ENCODE measurements at regions not wholly inside any gene's neighbourhood (a gene's known extent, or its start where the extent isn't known, plus 50 kb on each side); places are given as distances from the start of the nearest gene placed in this dataset.

DNA sequence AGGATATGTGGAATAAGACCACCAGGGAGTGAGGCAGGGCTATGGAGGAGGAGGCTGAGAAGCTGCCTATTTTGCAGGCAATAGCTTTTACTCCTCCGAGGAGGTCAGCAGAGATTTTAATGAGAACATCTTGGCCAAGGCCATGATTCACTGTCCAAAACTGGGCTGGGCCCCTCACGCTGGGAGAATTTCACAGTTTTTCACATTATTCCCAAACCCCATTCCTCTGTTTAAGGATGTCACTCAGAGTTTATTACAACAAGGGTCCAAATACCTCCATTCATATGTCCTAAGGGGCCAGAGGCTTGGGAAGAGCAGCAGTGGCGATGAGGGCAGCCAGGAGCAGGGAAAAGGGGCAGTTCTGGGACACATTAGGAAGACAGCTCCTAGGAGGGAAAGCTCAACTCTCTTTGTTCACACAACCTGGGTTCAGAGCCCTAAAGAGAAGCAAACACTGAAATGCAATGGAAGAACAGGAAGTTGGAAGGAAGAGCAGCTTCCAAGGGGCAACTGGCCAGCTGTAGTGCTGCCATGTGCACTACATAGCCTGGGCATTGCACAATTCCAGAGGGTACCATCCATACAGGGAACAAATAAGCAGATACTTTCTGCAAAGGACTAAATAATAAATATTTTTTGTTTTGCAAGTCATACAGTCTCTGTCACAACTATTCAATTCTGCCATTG is 283.2 kb downstream of the NUAK1 start:
- TF ChIP-seq, protein P1, sequence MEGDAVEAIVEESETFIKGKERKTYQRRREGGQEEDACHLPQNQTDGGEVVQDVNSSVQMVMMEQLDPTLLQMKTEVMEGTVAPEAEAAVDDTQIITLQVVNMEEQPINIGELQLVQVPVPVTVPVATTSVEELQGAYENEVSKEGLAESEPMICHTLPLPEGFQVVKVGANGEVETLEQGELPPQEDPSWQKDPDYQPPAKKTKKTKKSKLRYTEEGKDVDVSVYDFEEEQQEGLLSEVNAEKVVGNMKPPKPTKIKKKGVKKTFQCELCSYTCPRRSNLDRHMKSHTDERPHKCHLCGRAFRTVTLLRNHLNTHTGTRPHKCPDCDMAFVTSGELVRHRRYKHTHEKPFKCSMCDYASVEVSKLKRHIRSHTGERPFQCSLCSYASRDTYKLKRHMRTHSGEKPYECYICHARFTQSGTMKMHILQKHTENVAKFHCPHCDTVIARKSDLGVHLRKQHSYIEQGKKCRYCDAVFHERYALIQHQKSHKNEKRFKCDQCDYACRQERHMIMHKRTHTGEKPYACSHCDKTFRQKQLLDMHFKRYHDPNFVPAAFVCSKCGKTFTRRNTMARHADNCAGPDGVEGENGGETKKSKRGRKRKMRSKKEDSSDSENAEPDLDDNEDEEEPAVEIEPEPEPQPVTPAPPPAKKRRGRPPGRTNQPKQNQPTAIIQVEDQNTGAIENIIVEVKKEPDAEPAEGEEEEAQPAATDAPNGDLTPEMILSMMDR (IDR thresholded peaks at IDR 0.05): no peak
- DNase-seq (ENCODE audit: low spot score) (no peak), ATAC-seq (ENCODE audit: low FRiP score) (no peak)

DNA sequence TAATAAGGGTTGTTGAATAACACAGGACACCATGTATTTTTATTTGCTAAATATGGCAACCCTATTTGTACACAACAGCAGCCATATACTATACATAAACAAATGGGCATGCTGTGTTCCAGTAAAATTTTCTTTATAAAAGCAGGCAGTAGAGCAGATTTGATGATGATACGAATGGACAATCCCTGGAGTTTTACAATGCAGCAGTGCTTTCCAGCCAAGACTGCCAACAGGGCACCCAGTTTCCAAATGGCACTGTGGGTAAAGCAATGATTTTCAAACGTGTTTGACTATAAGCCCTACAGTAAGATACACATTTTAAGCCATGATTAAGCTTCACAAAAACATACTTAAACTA is 282.7 kb downstream of the NUAK1 start:
- no peak for ATAC-seq (ENCODE audit: low FRiP score)
- DNase-seq (ENCODE audit: low spot score): no peak
- TF ChIP-seq, protein P1 (IDR thresholded peaks at IDR 0.05): no peak

DNA sequence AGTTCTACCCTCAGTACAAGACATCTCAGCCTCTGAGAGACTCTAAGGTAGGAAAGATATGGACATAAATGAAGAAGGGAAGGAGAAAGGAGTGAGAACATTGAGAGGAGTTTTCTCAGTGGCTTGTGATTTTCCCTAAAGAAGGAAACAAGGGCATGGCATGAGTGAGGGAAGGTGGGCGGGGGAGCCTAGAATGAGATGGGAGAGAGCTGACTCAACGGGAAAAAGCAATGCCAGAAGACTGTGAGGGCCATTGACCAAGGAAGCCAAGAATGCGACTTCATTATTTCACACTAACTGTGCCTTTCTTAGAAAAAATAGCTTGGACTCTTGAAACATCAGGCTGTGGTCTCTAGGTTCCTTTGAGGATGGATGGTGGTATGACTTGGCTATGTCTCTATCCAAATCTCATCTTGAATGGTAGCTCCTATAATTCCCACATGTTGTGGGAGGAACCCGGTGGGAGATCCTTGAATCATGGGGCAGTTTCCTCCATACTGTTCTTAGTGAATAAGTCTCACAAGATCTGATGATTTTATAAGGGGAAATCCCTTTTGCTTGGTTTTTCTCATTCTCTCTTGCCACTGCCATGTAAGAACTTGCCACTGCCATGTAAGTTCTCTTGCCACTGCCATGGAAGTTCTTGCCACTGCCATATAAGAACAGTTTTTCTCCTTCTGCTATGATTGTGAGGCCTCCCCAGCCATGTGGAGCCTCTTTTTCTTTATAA is 279.6 kb downstream of the NUAK1 start:
- DNase-seq (ENCODE audit: low spot score): no peak
- no peak for ATAC-seq (ENCODE audit: low FRiP score)
- TF ChIP-seq, protein P1 (IDR thresholded peaks at IDR 0.05): no peak

DNA sequence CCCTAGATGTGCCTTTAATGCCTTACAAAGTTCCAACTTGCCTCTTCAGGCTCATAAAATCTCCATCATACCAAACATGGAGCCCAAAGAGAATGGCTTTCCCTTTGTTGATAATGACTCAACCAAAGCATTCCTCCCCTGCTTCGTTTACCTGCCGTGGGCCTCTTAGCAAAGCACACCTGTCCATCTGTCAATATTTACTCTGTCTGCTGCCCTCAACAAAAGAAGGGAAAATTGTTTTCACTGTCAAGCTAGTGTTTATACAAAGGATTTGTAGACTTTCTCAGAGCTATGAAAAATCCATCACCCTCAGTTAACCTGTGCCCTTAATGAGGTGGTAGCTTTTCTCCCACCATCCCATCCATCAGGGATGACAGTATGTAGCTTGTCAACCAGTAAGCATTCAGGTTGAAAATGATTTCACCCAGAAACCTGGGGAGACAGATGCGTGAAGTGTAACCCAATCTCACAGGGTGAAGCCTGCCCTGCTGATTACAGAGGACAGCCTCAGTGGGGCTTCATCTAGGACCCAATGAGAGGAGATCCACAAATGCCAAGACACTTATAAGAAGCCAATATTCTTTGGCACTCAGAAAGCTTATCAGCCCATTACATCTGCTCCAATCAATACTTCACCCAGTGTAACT is 278.1 kb downstream of the NUAK1 start:
- ATAC-seq (ENCODE audit: low FRiP score) (no peak), DNase-seq (ENCODE audit: low spot score) (no peak)
- TF ChIP-seq, protein P1 (IDR thresholded peaks at IDR 0.05): no peak

DNA sequence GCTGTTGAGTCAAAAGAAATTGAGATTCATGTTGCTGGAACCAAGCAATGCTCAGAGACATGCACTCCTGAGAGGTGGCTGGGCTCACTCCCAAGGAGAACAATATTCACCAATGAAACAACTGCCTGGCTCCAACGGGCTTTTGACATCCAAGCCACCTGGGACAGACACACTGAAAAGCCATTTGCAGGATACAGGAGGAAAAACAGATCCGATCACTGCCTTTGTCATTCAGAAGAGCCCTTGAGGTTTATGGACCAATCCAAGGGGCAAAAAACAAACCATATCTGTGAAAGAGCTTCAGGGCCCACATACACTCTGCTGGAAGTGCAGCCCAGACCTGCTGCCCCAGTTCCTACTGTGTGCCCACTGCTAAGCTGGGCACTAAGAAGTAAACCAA is 277.5 kb downstream of the NUAK1 start:
- DNase-seq (ENCODE audit: low spot score): no peak
- TF ChIP-seq, protein P1 (IDR thresholded peaks at IDR 0.05): no peak
- ATAC-seq (ENCODE audit: low FRiP score): no peak

DNA sequence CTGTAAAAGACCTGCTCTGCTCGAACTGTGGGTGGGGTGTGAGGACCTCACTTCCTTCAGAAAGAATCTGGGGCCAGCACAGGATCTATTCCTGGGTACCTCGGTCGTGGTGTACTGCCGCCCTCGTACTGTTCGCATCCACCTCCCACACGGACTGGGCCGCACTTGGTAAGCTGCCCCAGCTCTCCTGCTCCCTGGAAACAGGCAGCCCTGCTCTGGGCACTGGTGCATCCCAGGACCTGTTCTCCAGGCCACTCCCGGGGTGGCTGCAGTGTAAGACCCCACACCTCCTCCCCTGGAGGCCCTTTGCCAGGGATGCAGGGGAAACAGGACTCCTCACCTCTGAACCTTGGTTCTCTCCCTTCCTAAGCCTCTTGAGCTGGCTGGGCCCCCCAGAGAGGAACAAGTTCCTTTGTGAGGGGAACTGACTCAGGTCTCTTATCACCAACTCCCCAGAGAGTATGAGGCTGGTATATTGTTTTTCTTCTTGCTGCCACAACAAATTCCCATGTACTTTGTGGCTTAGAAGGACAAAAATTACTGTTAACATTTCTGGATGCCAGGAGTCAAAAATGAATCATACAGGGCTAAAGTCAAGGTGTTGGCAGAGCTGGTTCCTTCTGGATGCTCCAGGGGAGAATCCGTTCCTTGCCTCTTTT is 276.5 kb downstream of the NUAK1 start:
- DNase-seq (ENCODE audit: low spot score) (no peak), ATAC-seq (ENCODE audit: low FRiP score) (no peak)
- TF ChIP-seq, protein P1 (IDR thresholded peaks at IDR 0.05): no peak

All from omental fat pad (tissue), 3 donors.